Activated CD8-positive, alpha-beta memory T cell treated with anti-CD3 and anti-CD28 coated beads, Interleukin-2, amount 10 ng/mL, durations not matched to agents 7 days and 5 days (primary cell): ENCODE measurements at regions not wholly inside any gene's neighbourhood (a gene's known extent, or its start where the extent isn't known, plus 50 kb on each side); places are given as distances from the start of the nearest gene placed in this dataset.
"Not testable (repeated sequence)": the region's sequence is repeated elsewhere in the genome, so short reads cannot be mapped to it uniquely, and the experiment has no call there.

ENCODE experiments used
- ATAC-seq: fragments of 150-1000 bp; cut with Tn5 transposase; one replicate; pipeline ENCODE4 v1.10.0; 2021; ENCODE audit warnings: moderate library complexity
- CTCF ChIA-PET: fragments of 350-600 bp; sonication (Branson Sonifier 250); formaldehyde crosslinking; loops from one replicate; lab custom pipeline; 2021; ENCODE audit warnings: antibody characterized with exemption; lab: Charles Lee
- DNase-seq: peaks from one replicate; pipeline ENCODE4 v3.0.0-alpha.2; 2020
- H3K27ac Mint-ChIP-seq: one replicate; pipeline ENCODE4 v1.8.0; 2021; ENCODE audit warnings: mild to moderate bottlenecking, mixed read lengths
- H3K27me3 Mint-ChIP-seq: one replicate; pipeline ENCODE4 v1.8.0; 2021; ENCODE audit warnings: mixed read lengths
- H3K36me3 Mint-ChIP-seq: one replicate; pipeline ENCODE4 v1.8.0; 2021; ENCODE audit warnings: mild to moderate bottlenecking, mixed read lengths
- H3K4me1 Mint-ChIP-seq: one replicate; pipeline ENCODE4 v1.8.0; 2021; ENCODE audit warnings: mixed read lengths
- H3K4me3 Mint-ChIP-seq: one replicate; pipeline ENCODE4 v1.8.0; 2021; ENCODE audit warnings: mild to moderate bottlenecking, moderate library complexity, mixed read lengths
- H3K9me3 Mint-ChIP-seq: one replicate; pipeline ENCODE4 v1.8.0; 2022; ENCODE audit warnings: low read depth, mixed read lengths

- Mint-ChIP-seq H3K27ac (no peak overlapping the region), H3K9me3 (peaks cover 13% of the 10 kb centered on the region), H3K4me1 (no peaks in the 10 kb centered on the region)
Observed at GRCh38 chr2:56952871-56953270, 769.1 kb downstream of the CCDC85A start.

GRCh38 chr2:56960581-56960980 is 776.8 kb downstream of the CCDC85A start:
- Mint-ChIP-seq H3K9me3 (peaks cover 6% of the 10 kb centered on the region), H3K27ac (no peak overlapping the region), H3K36me3 (no peaks in the 10 kb centered on the region), H3K4me1 (no peaks in the 10 kb centered on the region), H3K4me3 (no peak overlapping the region), H3K27me3 (no peaks in the 10 kb centered on the region)
- no peak for DNase-seq
- ATAC-seq, result no peak
- CTCF ChIA-PET, result no interaction called here

More at GRCh38 chr2:56952871-56953270, 769.1 kb downstream of the CCDC85A start:
- ATAC-seq, result no peak
- Mint-ChIP-seq H3K27me3 (no peaks in the 10 kb centered on the region), H3K4me3 (no peak overlapping the region), H3K36me3 (no peaks in the 10 kb centered on the region)
- CTCF ChIA-PET, result no interaction called here
- DNase-seq, result no peak

DNA sequence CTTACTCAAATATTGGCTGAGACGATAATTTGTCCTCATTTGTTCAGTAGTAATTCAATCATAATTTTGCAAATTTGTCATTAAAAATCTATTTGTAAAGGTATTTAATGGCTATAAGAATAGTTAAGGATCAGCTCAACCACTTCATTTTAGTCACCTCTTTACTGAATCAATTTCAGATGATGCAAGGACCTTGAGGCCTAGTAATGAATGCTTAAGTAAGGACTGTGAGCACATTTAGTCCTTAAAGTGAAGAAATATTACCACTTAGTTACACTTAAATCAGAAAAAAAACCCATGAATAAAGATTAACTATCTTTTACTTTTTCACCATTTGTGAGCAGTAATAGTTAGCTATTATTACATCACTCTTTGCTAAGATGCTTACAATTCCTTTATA is 778.9 kb downstream of the CCDC85A start:
- no peak for DNase-seq
- Mint-ChIP-seq H3K9me3 (peaks cover 6% of the 10 kb centered on the region), H3K27me3 (no peaks in the 10 kb centered on the region), H3K4me3 (no peak overlapping the region), H3K36me3 (no peaks in the 10 kb centered on the region), H3K27ac (no peak overlapping the region), H3K4me1 (no peaks in the 10 kb centered on the region)
- CTCF ChIA-PET, result no interaction called here
- no peak for ATAC-seq

DNA sequence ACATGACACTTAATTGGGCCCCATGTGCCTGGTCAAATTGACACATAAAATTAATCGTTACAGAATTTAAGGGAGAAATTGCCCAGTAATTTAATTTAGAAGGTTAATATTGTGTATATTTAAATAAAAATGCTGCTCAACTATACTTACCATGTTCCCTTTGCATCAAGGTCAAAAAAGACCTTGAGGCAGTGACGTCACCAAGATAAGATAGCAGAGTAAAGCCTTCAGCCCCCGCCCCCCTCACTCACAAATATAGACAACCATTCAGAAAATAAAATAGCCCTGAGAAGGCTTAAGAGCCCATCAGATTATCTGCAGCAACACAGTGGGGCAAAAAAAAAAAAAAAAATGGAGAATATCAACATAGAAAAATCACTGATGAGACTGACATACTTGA is 785.7 kb downstream of the CCDC85A start:
- DNase-seq (no peak), ATAC-seq (no peak)
- Mint-ChIP-seq H3K4me1 (no peaks in the 10 kb centered on the region), H3K9me3 (peaks cover 8% of the 10 kb centered on the region), H3K27me3 (no peaks in the 10 kb centered on the region), H3K4me3 (no peak overlapping the region), H3K36me3 (no peaks in the 10 kb centered on the region), H3K27ac (no peak overlapping the region)
- CTCF ChIA-PET, result no interaction called here

DNA sequence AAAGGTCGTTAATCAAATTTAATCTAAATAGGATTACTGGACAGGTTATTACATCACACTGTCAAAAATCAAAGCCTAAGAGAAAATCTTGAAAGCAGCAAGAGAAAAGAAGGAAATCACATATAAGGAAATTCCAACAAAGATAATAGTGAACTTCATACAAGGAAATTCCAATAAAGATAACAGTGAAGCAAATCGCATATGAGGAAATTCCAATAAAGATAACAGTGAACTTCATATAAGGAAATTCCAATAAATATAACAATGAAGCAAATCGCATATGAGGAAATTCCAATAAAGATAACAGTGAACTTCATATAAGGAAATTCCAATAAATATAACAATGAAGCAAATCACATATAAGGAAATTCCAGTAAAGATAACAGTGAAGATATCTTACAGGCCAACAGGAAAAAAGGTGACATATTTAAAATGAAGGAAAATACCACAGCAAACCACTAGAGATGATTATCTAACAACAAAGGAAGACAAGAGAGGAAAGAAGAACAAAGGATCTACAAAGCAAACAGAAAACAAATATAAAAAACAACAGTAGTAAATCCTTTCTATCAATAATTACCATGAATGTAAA is 787.7 kb downstream of the CCDC85A start:
- no peak overlapping the region for H3K4me3 Mint-ChIP-seq
- H3K27me3 Mint-ChIP-seq, result no peaks in the 10 kb centered on the region
- CTCF ChIA-PET, result no interaction called here
- H3K27ac Mint-ChIP-seq, result no peak overlapping the region
- H3K36me3 Mint-ChIP-seq, result no peaks in the 10 kb centered on the region
- no peaks in the 10 kb centered on the region for H3K4me1 Mint-ChIP-seq
- DNase-seq (no peak), ATAC-seq (no peak)
- H3K9me3 Mint-ChIP-seq, result peaks cover 8% of the 10 kb centered on the region

GRCh38 chr2:56981554-56981953 is 797.8 kb downstream of the CCDC85A start:
- no peaks in the 10 kb centered on the region for H3K36me3 Mint-ChIP-seq
- CTCF ChIA-PET, result no interaction called here
- H3K4me1 Mint-ChIP-seq, result no peaks in the 10 kb centered on the region
- ATAC-seq (no peak), DNase-seq (no peak)
- no peak overlapping the region for H3K27ac Mint-ChIP-seq
- peaks cover 5% of the 10 kb centered on the region for H3K9me3 Mint-ChIP-seq
- H3K27me3 Mint-ChIP-seq, result no peaks in the 10 kb centered on the region
- no peak overlapping the region for H3K4me3 Mint-ChIP-seq

GRCh38 chr2:56985609-56986008 is 801.8 kb downstream of the CCDC85A start:
- Mint-ChIP-seq H3K9me3 (peaks cover 4% of the 10 kb centered on the region), H3K27ac (no peak overlapping the region), H3K4me3 (no peak overlapping the region), H3K27me3 (no peaks in the 10 kb centered on the region), H3K4me1 (no peaks in the 10 kb centered on the region), H3K36me3 (no peaks in the 10 kb centered on the region)
- CTCF ChIA-PET, result no interaction called here
- DNase-seq (no peak), ATAC-seq (no peak)

DNA sequence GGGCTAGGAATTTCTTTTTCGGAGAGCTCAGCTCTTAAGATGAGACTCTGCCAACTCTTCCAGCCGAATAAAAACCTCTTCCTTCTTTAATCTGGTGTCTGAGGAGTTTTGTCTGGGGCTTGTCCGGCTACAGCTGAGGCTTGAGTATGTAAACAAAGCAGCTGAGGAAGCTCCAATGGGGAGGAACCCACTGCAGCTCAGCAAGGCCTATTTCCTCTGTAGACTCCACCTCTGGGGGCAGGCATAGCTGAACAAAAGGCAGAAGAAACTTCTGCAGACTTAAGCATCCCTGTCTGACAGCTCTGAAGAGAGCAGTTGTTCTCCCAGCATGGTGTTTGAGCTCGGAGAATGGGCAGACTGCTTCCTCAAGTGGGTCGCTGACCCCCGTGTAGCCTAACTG is 838.7 kb downstream of the CCDC85A start:
- Mint-ChIP-seq H3K4me1 (no peaks in the 10 kb centered on the region), H3K9me3 (peaks cover 7% of the 10 kb centered on the region), H3K36me3 (no peaks in the 10 kb centered on the region), H3K4me3 (no peak overlapping the region), H3K27ac (no peak overlapping the region), H3K27me3 (no peaks in the 10 kb centered on the region)
- no peak for DNase-seq
- ATAC-seq, result no peak
- CTCF ChIA-PET, result no interaction called here

- no peak overlapping the region for H3K4me3 Mint-ChIP-seq
- DNase-seq (no peak), ATAC-seq (no peak)
- no peaks in the 10 kb centered on the region for H3K4me1 Mint-ChIP-seq
- H3K9me3 Mint-ChIP-seq, result peaks cover 8% of the 10 kb centered on the region
- H3K36me3 Mint-ChIP-seq, result no peaks in the 10 kb centered on the region
- H3K27me3 Mint-ChIP-seq, result no peaks in the 10 kb centered on the region
- no peak overlapping the region for H3K27ac Mint-ChIP-seq
- CTCF ChIA-PET, result no interaction called here
Observed at GRCh38 chr2:57044931-57045635, 861.3 kb downstream of the CCDC85A start.

DNA sequence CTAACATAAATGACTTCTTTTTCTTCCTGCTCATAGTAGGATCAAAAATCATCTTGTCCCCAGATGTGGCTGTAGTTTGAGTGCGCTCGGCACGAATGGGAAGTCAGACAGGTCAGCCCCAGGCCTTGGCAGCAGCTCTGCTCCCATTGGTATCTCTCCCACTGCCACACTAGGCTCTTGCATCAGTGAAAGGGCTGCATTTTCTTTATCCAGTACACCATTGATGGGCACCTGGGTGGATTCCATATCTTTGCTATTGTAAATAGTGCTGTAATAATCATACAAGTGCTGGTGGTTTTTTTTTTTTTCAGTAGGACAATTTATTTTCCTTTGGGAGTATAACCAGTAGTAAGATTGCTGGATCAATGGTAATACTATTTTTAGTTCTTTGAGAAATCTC is 865.5 kb downstream of the CCDC85A start:
- no peaks in the 10 kb centered on the region for H3K4me1 Mint-ChIP-seq
- no peaks in the 10 kb centered on the region for H3K27me3 Mint-ChIP-seq
- no peak for ATAC-seq
- no peak overlapping the region for H3K4me3 Mint-ChIP-seq
- no peaks in the 10 kb centered on the region for H3K9me3 Mint-ChIP-seq
- DNase-seq, result no peak
- CTCF ChIA-PET, result no interaction called here
- H3K27ac Mint-ChIP-seq, result no peak overlapping the region
- no peaks in the 10 kb centered on the region for H3K36me3 Mint-ChIP-seq

GRCh38 chr2:57050007-57050406 is 866.2 kb downstream of the CCDC85A start:
- H3K27ac Mint-ChIP-seq, result no peak overlapping the region
- H3K4me1 Mint-ChIP-seq, result no peaks in the 10 kb centered on the region
- no peak for ATAC-seq
- CTCF ChIA-PET, result no interaction called here
- H3K36me3 Mint-ChIP-seq, result no peaks in the 10 kb centered on the region
- no peak for DNase-seq
- no peak overlapping the region for H3K4me3 Mint-ChIP-seq
- H3K9me3 Mint-ChIP-seq, result peaks cover under 1% of the 10 kb centered on the region
- no peaks in the 10 kb centered on the region for H3K27me3 Mint-ChIP-seq

GRCh38 chr2:57066301-57066700 is 882.5 kb downstream of the CCDC85A start:
- CTCF ChIA-PET, H3K27ac Mint-ChIP-seq, H3K27me3 Mint-ChIP-seq, DNase-seq, ATAC-seq, H3K4me3 Mint-ChIP-seq, H3K36me3 Mint-ChIP-seq, H3K4me1 Mint-ChIP-seq: not testable (repeated sequence)
- H3K9me3 Mint-ChIP-seq, result peaks cover 12% of the 10 kb centered on the region

DNA sequence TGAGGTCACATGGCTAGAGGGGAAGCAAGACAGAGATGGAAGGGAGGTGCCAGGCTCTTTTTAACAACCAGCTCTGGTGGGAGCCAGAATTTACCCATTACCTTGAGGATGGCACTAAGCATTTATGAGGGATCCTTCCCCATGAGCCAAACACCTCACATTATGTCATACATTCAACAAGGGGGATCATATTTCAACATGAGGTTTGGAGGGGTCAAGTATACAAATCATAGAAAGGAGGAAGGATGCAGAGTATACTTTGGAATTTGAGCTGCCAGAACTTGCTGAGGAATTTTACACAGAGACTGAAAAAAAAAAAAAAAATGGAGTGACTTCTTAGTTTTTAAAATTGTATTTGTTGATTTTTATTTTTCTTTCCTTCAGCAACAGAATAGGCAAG is 891.4 kb downstream of the CCDC85A start:
- ATAC-seq (no peak), DNase-seq (no peak)

DNA sequence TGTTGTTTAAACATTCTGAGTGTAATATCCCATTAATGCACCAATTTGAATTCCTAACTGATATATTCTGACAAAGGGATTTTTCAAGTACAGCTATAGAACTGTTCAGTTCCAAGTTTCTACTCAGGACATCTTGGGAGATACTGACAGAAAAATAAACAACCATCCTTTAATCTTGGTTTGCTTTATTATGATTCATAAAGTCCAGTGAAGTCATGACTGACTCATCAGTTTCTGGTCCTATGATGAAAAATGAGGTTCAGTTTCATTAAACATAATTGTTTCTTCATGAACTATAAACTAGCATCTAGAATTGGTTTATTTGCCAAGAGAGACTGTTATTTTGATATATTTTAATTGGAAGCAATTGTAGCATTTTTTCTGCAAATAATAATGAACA is 896.2 kb downstream of the CCDC85A start:
- ATAC-seq (no peak), DNase-seq (no peak)
- Mint-ChIP-seq H3K4me3 (no peak overlapping the region), H3K27me3 (no peaks in the 10 kb centered on the region), H3K36me3 (no peaks in the 10 kb centered on the region), H3K4me1 (no peaks in the 10 kb centered on the region), H3K27ac (no peak overlapping the region), H3K9me3 (peaks cover 14% of the 10 kb centered on the region)
- CTCF ChIA-PET, result no interaction called here

More for the DNA sequence above, 891.4 kb downstream of the CCDC85A start:
- Mint-ChIP-seq H3K4me3 (no peak overlapping the region), H3K4me1 (no peaks in the 10 kb centered on the region), H3K27me3 (no peaks in the 10 kb centered on the region), H3K9me3 (peaks cover 10% of the 10 kb centered on the region), H3K27ac (no peak overlapping the region), H3K36me3 (no peaks in the 10 kb centered on the region)
- CTCF ChIA-PET, result no interaction called here
